Loucy (cell line): ENCODE measurements at regions not wholly inside any gene's neighbourhood (a gene's known extent, or its start where the extent isn't known, plus 50 kb on each side); places are given as distances from the start of the nearest gene placed in this dataset.

Experiments used
- H2AFZ ChIP-seq: fragments of 200-600 bp; sonication (generic); 2 replicates; pipeline ENCODE4 v1.6.0; 2016; ENCODE audit warnings: antibody characterized with exemption, mild to moderate bottlenecking, low read length, moderate library complexity
- H3F3A ChIP-seq: fragments of 200-600 bp; 2 replicates; pipeline ENCODE4 v1.6.0; 2016; ENCODE audit warnings: antibody characterized with exemption, low read depth, mild to moderate bottlenecking
- H3K27me3 ChIP-seq: fragments of 200-600 bp; sonication (generic); 2 replicates; pipeline ENCODE4 v1.6.1; 2014; ENCODE audit warnings: low read length, mild to moderate bottlenecking; ENCODE audit not compliant: insufficient read depth, poor library complexity, severe bottlenecking
- H3K36me3 ChIP-seq: fragments of 200-600 bp; sonication (generic); 2 replicates; pipeline ENCODE4 v1.6.1; 2016; ENCODE audit warnings: low read length; ENCODE audit not compliant: insufficient read depth
- H3K4me1 ChIP-seq: fragments of 200-600 bp; sonication (generic); 2 replicates; pipeline ENCODE4 v1.5.1; 2014; ENCODE audit warnings: low read length, mild to moderate bottlenecking; ENCODE audit not compliant: insufficient read depth, poor library complexity, severe bottlenecking
- H3K4me2 ChIP-seq: fragments of 200-600 bp; sonication (generic); 2 replicates; pipeline ENCODE4 v1.6.0; 2014; ENCODE audit warnings: antibody characterized with exemption, low read length, low read depth, mild to moderate bottlenecking; ENCODE audit not compliant: poor library complexity, severe bottlenecking
- H3K4me3 ChIP-seq: fragments of 200-600 bp; sonication (generic); 2 replicates; pipeline ENCODE4 v1.5.1; 2014; ENCODE audit warnings: low read length, mild to moderate bottlenecking, mixed read lengths; ENCODE audit not compliant: poor library complexity, severe bottlenecking
- H3K79me2 ChIP-seq: fragments of 200-600 bp; sonication (generic); 2 replicates; pipeline ENCODE4 v1.6.1; 2014; ENCODE audit warnings: low read length; ENCODE audit not compliant: insufficient read depth
- H3K9ac ChIP-seq: fragments of 200-600 bp; sonication (generic); 2 replicates; pipeline ENCODE4 v1.6.0; 2014; ENCODE audit warnings: mild to moderate bottlenecking, low read depth, low read length, moderate library complexity; ENCODE audit not compliant: poor library complexity, severe bottlenecking
- H3K9me2 ChIP-seq: fragments of 200-600 bp; sonication (generic); replicated peaks from 2 replicates; pipeline ENCODE4 v1.6.1; 2016; ENCODE audit warnings: low read depth, low read length, mixed read lengths
- H3K9me3 ChIP-seq: fragments of 200-600 bp; sonication (generic); 2 replicates; pipeline ENCODE4 v1.6.1; 2014; ENCODE audit warnings: mild to moderate bottlenecking, antibody characterized with exemption, low read length, low read depth; ENCODE audit not compliant: insufficient read depth
- H4K20me1 ChIP-seq: fragments of 200-600 bp; sonication (generic); 2 replicates; pipeline ENCODE4 v1.6.0; 2014; ENCODE audit warnings: antibody characterized with exemption, low read length, mild to moderate bottlenecking; ENCODE audit not compliant: insufficient read depth, poor library complexity, severe bottlenecking
- EZH2phosphoT487 ChIP-seq: fragments of 200-600 bp; IDR thresholded peaks from 2 replicates; pipeline ENCODE4 v1.6.1; 2018; ENCODE audit warnings: antibody characterized with exemption, mild to moderate bottlenecking, moderate library complexity, borderline replicate concordance
- TF ChIP-seq, protein P1 (sequence below): fragments of 200-600 bp; sonication (generic); conservative IDR thresholded peaks from 2 replicates; pipeline ENCODE4 v1.5.1; 2014; ENCODE audit warnings: mild to moderate bottlenecking, antibody characterized with exemption, low read length

DNA sequence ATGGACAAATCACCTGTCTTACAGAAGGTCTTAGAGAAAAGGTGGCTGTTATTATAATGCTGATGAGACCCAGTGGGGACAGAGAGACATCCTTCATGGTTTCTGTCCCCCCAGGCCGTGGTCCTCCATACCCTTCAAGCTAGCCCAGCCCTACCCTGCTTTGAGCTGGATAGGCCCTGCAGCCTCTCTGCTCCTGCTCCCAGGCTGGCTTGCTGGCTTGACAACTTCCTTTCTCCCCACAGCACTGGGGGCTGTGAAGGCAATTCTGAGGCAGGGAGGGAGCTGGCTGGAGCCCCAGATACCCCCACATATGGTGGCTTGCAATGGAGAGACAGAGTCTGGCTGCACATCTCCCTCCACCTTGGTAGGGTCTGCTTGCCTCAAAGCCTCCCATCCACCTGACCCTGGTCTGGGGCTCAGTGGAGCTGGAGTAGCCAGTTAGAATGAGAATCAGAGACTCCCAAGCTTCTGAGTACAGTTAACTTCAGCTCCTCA lies 118.2 kb downstream of the PJA1 start:
- H3K9me3 ChIP-seq, result no peaks in the 10 kb centered on the region
- no peak overlapping the region for H3K4me2 ChIP-seq
- no peaks in the 10 kb centered on the region for H3K27me3 ChIP-seq
- H4K20me1 ChIP-seq, result no peaks in the 10 kb centered on the region
- no peaks in the 10 kb centered on the region for H3K36me3 ChIP-seq
- TF ChIP-seq, protein P1, sequence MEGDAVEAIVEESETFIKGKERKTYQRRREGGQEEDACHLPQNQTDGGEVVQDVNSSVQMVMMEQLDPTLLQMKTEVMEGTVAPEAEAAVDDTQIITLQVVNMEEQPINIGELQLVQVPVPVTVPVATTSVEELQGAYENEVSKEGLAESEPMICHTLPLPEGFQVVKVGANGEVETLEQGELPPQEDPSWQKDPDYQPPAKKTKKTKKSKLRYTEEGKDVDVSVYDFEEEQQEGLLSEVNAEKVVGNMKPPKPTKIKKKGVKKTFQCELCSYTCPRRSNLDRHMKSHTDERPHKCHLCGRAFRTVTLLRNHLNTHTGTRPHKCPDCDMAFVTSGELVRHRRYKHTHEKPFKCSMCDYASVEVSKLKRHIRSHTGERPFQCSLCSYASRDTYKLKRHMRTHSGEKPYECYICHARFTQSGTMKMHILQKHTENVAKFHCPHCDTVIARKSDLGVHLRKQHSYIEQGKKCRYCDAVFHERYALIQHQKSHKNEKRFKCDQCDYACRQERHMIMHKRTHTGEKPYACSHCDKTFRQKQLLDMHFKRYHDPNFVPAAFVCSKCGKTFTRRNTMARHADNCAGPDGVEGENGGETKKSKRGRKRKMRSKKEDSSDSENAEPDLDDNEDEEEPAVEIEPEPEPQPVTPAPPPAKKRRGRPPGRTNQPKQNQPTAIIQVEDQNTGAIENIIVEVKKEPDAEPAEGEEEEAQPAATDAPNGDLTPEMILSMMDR, result no peak
- no peak for TF ChIP-seq EZH2phosphoT487
- H3K4me1 ChIP-seq, result no peaks in the 10 kb centered on the region
- no peaks in the 10 kb centered on the region for H3F3A ChIP-seq
- H3K9me2 ChIP-seq, result no peaks in the 10 kb centered on the region
- no peak overlapping the region for H2AFZ ChIP-seq
- H3K79me2 ChIP-seq, result no peaks in the 10 kb centered on the region
- H3K4me3 ChIP-seq, result no peak overlapping the region
- no peak overlapping the region for H3K9ac ChIP-seq

DNA sequence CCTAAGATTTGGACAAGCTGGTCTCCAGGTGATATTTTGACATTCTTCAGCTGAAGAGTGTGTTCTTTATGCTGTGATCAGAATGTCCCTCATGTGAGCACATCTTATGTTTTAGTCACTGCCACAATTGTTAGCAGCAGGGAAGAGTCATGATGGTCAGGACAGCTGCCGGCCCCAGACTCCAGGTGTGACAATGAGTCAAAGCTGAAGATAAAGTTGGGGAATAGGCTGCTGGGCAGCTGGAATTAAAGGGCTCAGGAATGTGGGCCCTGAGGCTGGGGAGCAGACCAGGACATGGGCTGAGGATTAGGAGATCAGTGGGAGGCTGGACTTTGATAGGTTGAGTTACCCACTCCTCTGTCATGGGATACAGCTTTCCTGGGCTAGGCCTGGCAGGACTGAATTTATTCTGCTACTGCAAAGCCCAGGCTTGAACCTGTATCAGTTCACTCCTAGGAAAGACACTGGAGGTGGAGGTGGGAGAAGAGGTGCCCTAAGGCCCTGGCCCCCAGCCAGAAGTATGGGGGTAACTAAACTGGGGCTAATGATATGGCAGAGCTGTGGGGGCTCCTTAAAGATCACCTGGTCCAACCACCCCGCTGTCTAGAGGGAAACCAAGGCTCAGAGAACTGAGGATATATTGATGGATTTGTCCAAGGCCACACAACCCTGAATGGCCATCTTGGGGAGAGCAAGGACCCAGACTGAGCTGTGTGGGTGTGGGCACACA lies 119.5 kb downstream of the PJA1 start:
- no peaks in the 10 kb centered on the region for H3K27me3 ChIP-seq
- H3F3A ChIP-seq, result no peaks in the 10 kb centered on the region
- H3K4me3 ChIP-seq, result no peak overlapping the region
- H3K9me3 ChIP-seq, result no peaks in the 10 kb centered on the region
- no peaks in the 10 kb centered on the region for H3K36me3 ChIP-seq
- no peaks in the 10 kb centered on the region for H3K4me1 ChIP-seq
- H3K4me2 ChIP-seq, result no peak overlapping the region
- H3K9ac ChIP-seq, result no peak overlapping the region
- no peaks in the 10 kb centered on the region for H3K79me2 ChIP-seq
- H2AFZ ChIP-seq, result no peak overlapping the region
- H3K9me2 ChIP-seq, result no peaks in the 10 kb centered on the region
- TF ChIP-seq, protein P1, result no peak
- TF ChIP-seq EZH2phosphoT487, result no peak
- no peaks in the 10 kb centered on the region for H4K20me1 ChIP-seq

DNA sequence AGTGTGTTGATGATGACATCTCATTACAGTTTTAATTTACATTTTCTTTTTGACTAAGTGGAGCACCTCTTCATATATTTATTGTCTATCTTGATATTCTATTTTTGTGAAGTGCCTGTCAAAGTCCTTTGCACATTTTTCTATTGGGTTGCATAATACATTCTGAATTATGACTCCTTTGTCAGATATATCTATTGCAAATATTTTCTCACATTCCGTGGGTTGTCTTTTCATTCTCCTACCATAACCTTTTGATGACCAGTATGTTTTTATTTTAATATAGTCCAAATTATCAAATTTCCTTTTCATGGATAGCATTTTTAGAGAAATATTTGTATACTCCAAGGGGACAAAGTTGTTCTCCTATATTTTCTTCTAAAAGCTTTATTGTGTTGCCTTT lies 126.4 kb downstream of the PJA1 start:
- Histone ChIP-seq H3K9ac (no peak overlapping the region), H4K20me1 (no peaks in the 10 kb centered on the region), H3K36me3 (no peaks in the 10 kb centered on the region), H3K4me3 (no peak overlapping the region), H3K9me3 (no peaks in the 10 kb centered on the region), H2AFZ (no peak overlapping the region), H3K27me3 (no peaks in the 10 kb centered on the region), H3K9me2 (no peaks in the 10 kb centered on the region), H3K79me2 (no peaks in the 10 kb centered on the region), H3F3A (no peaks in the 10 kb centered on the region), H3K4me2 (no peak overlapping the region), H3K4me1 (no peaks in the 10 kb centered on the region)
- TF ChIP-seq, protein P1, result no peak
